Small intestine (tissue), 7 donors: ENCODE measurements at regions not wholly inside any gene's neighbourhood (a gene's known extent, or its start where the extent isn't known, plus 50 kb on each side); places are given as distances from the start of the nearest gene placed in this dataset.

ENCODE experiments used
- DNase-seq, 2 donors: peaks; one replicate each; pipeline versions ENCODE4 v3.0.0 to v3.0.0-alpha.2; 2013
- FAIRE-seq: peaks from 2 replicates; lab custom pipeline; 2012; peaks lifted over from hg19 to GRCh38; lab: Jason Lieb, UNC
- H3K27ac ChIP-seq, 3 donors: one replicate each; pipeline ENCODE4 v1.5.1; 2013; ENCODE audit warnings: low read length in 2 of 3, mild to moderate bottlenecking in 2 of 3, control low read depth in 1 of 3, inconsistent platforms in 1 of 3, low read depth in 1 of 3, moderate library complexity in 1 of 3
- H3K27me3 ChIP-seq, 3 donors: one replicate each; pipeline ENCODE4 v1.6.1; 2013; ENCODE audit warnings: low read length in 3 of 3, inconsistent platforms in 1 of 3; ENCODE audit not compliant: control insufficient read depth in 3 of 3, insufficient read depth in 3 of 3
- H3K36me3 ChIP-seq, 3 donors: one replicate each; pipeline ENCODE4 v1.6.1; 2013; ENCODE audit warnings: low read length in 3 of 3, inconsistent platforms in 1 of 3, low read depth in 1 of 3, mild to moderate bottlenecking in 1 of 3, moderate library complexity in 1 of 3; ENCODE audit not compliant: control insufficient read depth in 3 of 3, insufficient read depth in 2 of 3
- H3K4me1 ChIP-seq, 3 donors: one replicate each; pipeline ENCODE4 v1.6.1; 2013; ENCODE audit warnings: low read length in 2 of 3, inconsistent platforms in 1 of 3, low read depth in 1 of 3, mild to moderate bottlenecking in 1 of 3, moderate library complexity in 1 of 3; ENCODE audit not compliant: control insufficient read depth in 3 of 3, insufficient read depth in 2 of 3
- H3K4me3 ChIP-seq, 3 donors: one replicate each; pipeline ENCODE4 v1.5.1; 2013; ENCODE audit warnings: low read length in 3 of 3, control low read depth in 1 of 3, inconsistent platforms in 1 of 3, low read depth in 1 of 3, mild to moderate bottlenecking in 1 of 3, moderate library complexity in 1 of 3
- H3K9me3 ChIP-seq, 2 donors: one replicate each; pipeline ENCODE4 v1.6.1; 2013; ENCODE audit warnings: low read depth in 1 of 2, low read length in 1 of 2; ENCODE audit not compliant: control insufficient read depth in 2 of 2, insufficient read depth in 1 of 2
- WGBS, 3 donors: extraction: QIAGEN DNeasy Blood & Tissue Kit; methylation state at CpG; one replicate each; pipeline ENCODE4 v1.1.7; 2013; 5-methylcytosine and 5-hydroxymethylcytosine counted together
- donor health status: healthy with polysubstance abuse.
- donor health status: control.
- donor health status: control.
- donor health status: Bipolar disorder and iron deficiency.
- donor health status: healthy.

- 59 to 83% (median 66%) methylated on average over 2 of the region's 2 CpGs for WGBS, 3 donors
- Histone ChIP-seq H3K4me1 (no peaks in the 10 kb centered on the region), H3K9me3 (no peaks in the 10 kb centered on the region), H3K27me3 (no peaks in the 10 kb centered on the region), H3K36me3 (no peaks in the 10 kb centered on the region), H3K4me3 (no peak overlapping the region), H3K27ac (no peak overlapping the region)
- FAIRE-seq (no peak), DNase-seq (no peak)
These were observed 272.1 kb downstream of the SPATA31D1 start for GRCh38 chr9:82260691-82261090.

- Histone ChIP-seq H3K36me3 (no peaks in the 10 kb centered on the region), H3K9me3 (no peaks in the 10 kb centered on the region)
- FAIRE-seq: no peak
These were observed 275.0 kb downstream of the SPATA31D1 start for GRCh38 chr9:82263619-82264018.

GRCh38 chr9:82271106-82271561 is 282.6 kb downstream of the SPATA31D1 start:
- DNase-seq: no peak
- Histone ChIP-seq H3K27me3 (no peaks in the 10 kb centered on the region), H3K9me3 (no peaks in the 10 kb centered on the region), H3K27ac (no peak overlapping the region), H3K4me1 (no peaks in the 10 kb centered on the region), H3K4me3 (no peak overlapping the region), H3K36me3 (no peaks in the 10 kb centered on the region)
- 26 to 73% (median 70%) methylated on average over 1 of the region's 1 CpG for WGBS, 3 donors
- FAIRE-seq: no peak

More at GRCh38 chr9:82263619-82264018, 275.0 kb downstream of the SPATA31D1 start:
- Histone ChIP-seq H3K4me3 (no peak overlapping the region), H3K27ac (no peak overlapping the region), H3K4me1 (no peaks in the 10 kb centered on the region), H3K27me3 (no peaks in the 10 kb centered on the region)
- DNase-seq: no peak
- WGBS, 3 donors: 25 to 64% (median 30%) methylated on average over 1 of the region's 1 CpG

- 10 to 40% (median 13%) methylated on average over 1 of the region's 1 CpG for WGBS, 3 donors
- DNase-seq (no peak), FAIRE-seq (no peak)
- H3K9me3 ChIP-seq: no peaks in the 10 kb centered on the region
- H3K4me1 ChIP-seq: no peaks in the 10 kb centered on the region
- H3K4me3 ChIP-seq: no peak overlapping the region
- H3K27me3 ChIP-seq: no peaks in the 10 kb centered on the region
- H3K36me3 ChIP-seq: no peaks in the 10 kb centered on the region
- no peak overlapping the region for H3K27ac ChIP-seq
These were observed 284.5 kb downstream of the SPATA31D1 start for GRCh38 chr9:82273121-82273520.

GRCh38 chr9:82275258-82275927 is 286.8 kb downstream of the SPATA31D1 start:
- no peaks in the 10 kb centered on the region for H3K4me1 ChIP-seq
- FAIRE-seq (no peak), DNase-seq (no peak)
- H3K27me3 ChIP-seq: no peaks in the 10 kb centered on the region
- no peak overlapping the region for H3K4me3 ChIP-seq
- H3K36me3 ChIP-seq: no peaks in the 10 kb centered on the region
- no peak overlapping the region for H3K27ac ChIP-seq
- WGBS, 3 donors: 86 to 87% (median 87%) methylated on average over 6 of the region's 6 CpGs
- no peaks in the 10 kb centered on the region for H3K9me3 ChIP-seq

- no peak for FAIRE-seq
- Histone ChIP-seq H3K4me3 (no peak overlapping the region), H3K27me3 (no peaks in the 10 kb centered on the region), H3K4me1 (no peaks in the 10 kb centered on the region), H3K9me3 (peaks cover 0 to 5% of the 10 kb centered on the region in 2 donors), H3K27ac (no peak overlapping the region), H3K36me3 (no peaks in the 10 kb centered on the region)
- no peak for DNase-seq
These were observed 292.5 kb downstream of the SPATA31D1 start for GRCh38 chr9:82281066-82281465.

GRCh38 chr9:82284758-82285157 is 296.2 kb downstream of the SPATA31D1 start:
- FAIRE-seq (no peak), DNase-seq (no peak)
- Histone ChIP-seq H3K4me3 (no peak overlapping the region), H3K4me1 (no peaks in the 10 kb centered on the region), H3K27ac (no peak overlapping the region), H3K9me3 (peaks cover 0 to 10% of the 10 kb centered on the region in 2 donors), H3K27me3 (no peaks in the 10 kb centered on the region), H3K36me3 (no peaks in the 10 kb centered on the region)
- WGBS, 3 donors: 60 to 83% (median 65%) methylated on average over 3 of the region's 3 CpGs

GRCh38 chr9:82295181-82295580 is 306.6 kb downstream of the SPATA31D1 start:
- no peaks in the 10 kb centered on the region for H3K27me3 ChIP-seq
- H3K4me1 ChIP-seq: no peaks in the 10 kb centered on the region
- 90 to 93% (median 90%) methylated on average over 5 of the region's 5 CpGs for WGBS, 3 donors
- H3K9me3 ChIP-seq: no peaks in the 10 kb centered on the region
- no peaks in the 10 kb centered on the region for H3K36me3 ChIP-seq
- no peak for FAIRE-seq
- H3K4me3 ChIP-seq: no peak overlapping the region
- no peak for DNase-seq
- no peak overlapping the region for H3K27ac ChIP-seq

- DNase-seq: no peak
- H3K9me3 ChIP-seq: no peaks in the 10 kb centered on the region
- no peak for FAIRE-seq
- no peak overlapping the region for H3K4me3 ChIP-seq
- H3K4me1 ChIP-seq: no peaks in the 10 kb centered on the region
- H3K27ac ChIP-seq: no peak overlapping the region
- H3K36me3 ChIP-seq: no peaks in the 10 kb centered on the region
- H3K27me3 ChIP-seq: no peaks in the 10 kb centered on the region
These were observed 311.3 kb downstream of the SPATA31D1 start for GRCh38 chr9:82299870-82300269.
